ENCODE measurements at regions not wholly inside any gene's neighbourhood (a gene's known extent, or its start where the extent isn't known, plus 50 kb on each side); places are given as distances from the start of the nearest gene placed in this dataset.

- no peak overlapping the region for H2AFZ ChIP-seq (ENCODE audit: low read length)
- no peaks in the 10 kb centered on the region for H3K79me1 ChIP-seq (ENCODE audit: insufficient read depth, low read depth, low read length, poor library complexity, severe bottlenecking)
- no peak for TF ChIP-seq CTCF (conservative IDR thresholded peaks at IDR 0.05)
- no peak overlapping the region for H3T11ph ChIP-seq (ENCODE audit: low read length)
- H3K23ac ChIP-seq (ENCODE audit: insufficient read length, low read depth, low read length), result no peak overlapping the region
- H3K14ac ChIP-seq (ENCODE audit: insufficient read depth, low read length), result no peak overlapping the region
- Mint-ChIP-seq H3K27ac (no peak overlapping the region; a peak in 1 of 7 replicates), H3K4me1 (peaks cover 6 to 11% of the 10 kb centered on the region in 2 experiments), H3K36me3 (ENCODE audit: insufficient read depth in 1 of 3, low read depth in 3 of 3) (peaks cover 0 to 5% (median 0%) of the 10 kb centered on the region in 3 experiments; a peak in 3 of 7 replicates), H3K4me3 (no peak overlapping the region), H3K27me3 (ENCODE audit: low read depth) (peaks cover 30% of the 10 kb centered on the region), H3K9me3 (peaks cover 4 to 6% of the 10 kb centered on the region in 2 experiments; a peak in 4 of 5 replicates)
- H3K9ac ChIP-seq (ENCODE audit: extremely low read depth, insufficient read length, low read length), result no peak overlapping the region
- H3K23me2 ChIP-seq (ENCODE audit: insufficient read length, low read depth, low read length, poor library complexity, severe bottlenecking), result no peaks in the 10 kb centered on the region
- no peaks in the 10 kb centered on the region for H3K79me2 ChIP-seq (ENCODE audit: insufficient read depth, low read length)
- H2BK120ac ChIP-seq (ENCODE audit: low read depth, low read length, poor library complexity, severe bottlenecking), result no peak overlapping the region
- H2BK15ac ChIP-seq (ENCODE audit: low read depth, low read length), result no peak overlapping the region
- no peak overlapping the region for H4K5ac ChIP-seq (ENCODE audit: insufficient read length, low read depth, low read length)
- no peaks in the 10 kb centered on the region for H4K20me1 ChIP-seq (ENCODE audit: control insufficient read depth, insufficient read depth, insufficient read length)
- H3K27me3 ChIP-seq (ENCODE audit: insufficient read depth, low read length), result no peaks in the 10 kb centered on the region
- H3K4me2 ChIP-seq (ENCODE audit: insufficient read depth, insufficient read length, low read length), result no peak overlapping the region
- no peak for DNase-seq
- no peak overlapping the region for H2BK12ac ChIP-seq (ENCODE audit: insufficient read length, low read depth, low read length)
- no peaks in the 10 kb centered on the region for H3K4me1 ChIP-seq (ENCODE audit: insufficient read depth, low read length)
- H3K9me3 ChIP-seq (ENCODE audit: control insufficient read depth, low read depth, low read length), result no peaks in the 10 kb centered on the region
- no peak overlapping the region for H3K18ac ChIP-seq (ENCODE audit: insufficient read length, low read depth, low read length)
- no peak overlapping the region for H2AK5ac ChIP-seq (ENCODE audit: insufficient read length, low read length)
- no peak overlapping the region for H3K56ac ChIP-seq (ENCODE audit: insufficient read length, low read depth, low read length)
- no peak overlapping the region for H3K4ac ChIP-seq (ENCODE audit: low read depth, low read length)
- no peak overlapping the region for H3K27ac ChIP-seq (ENCODE audit: insufficient read length, low read depth, low read length)
- no peak overlapping the region for H4K91ac ChIP-seq (ENCODE audit: insufficient read length, low read depth, low read length)
- WGBS (ENCODE audit: extremely low coverage, insufficient read length, low lambda C conversion rate), result no CpG with 5 or more reads among the region's 6 CpGs
- H4K8ac ChIP-seq (replicated peaks; ENCODE audit: insufficient read length, low read depth, low read length), result no peak overlapping the region
- no peak overlapping the region for H2BK20ac ChIP-seq (ENCODE audit: low read depth, low read length, poor library complexity, severe bottlenecking)
- H2BK5ac ChIP-seq (ENCODE audit: insufficient read length, low read length), result no peak overlapping the region
Observed at GRCh38 chr20:59413326-59413865, 113.0 kb downstream of the EDN3 start.

All from H9 (cell line).